Small intestine (tissue), 7 donors: ENCODE measurements at regions not wholly inside any gene's neighbourhood (a gene's known extent, or its start where the extent isn't known, plus 50 kb on each side); places are given as distances from the start of the nearest gene placed in this dataset.
A peak's percentile ranks its signal among the peaks of the same experiment; 100 is the strongest.

ENCODE experiments used
- DNase-seq, 2 donors: peaks; one replicate each; pipeline versions ENCODE4 v3.0.0 to v3.0.0-alpha.2; 2013
- FAIRE-seq: peaks from 2 replicates; lab custom pipeline; 2012; peaks lifted over from hg19 to GRCh38; lab: Jason Lieb, UNC
- H3K27ac ChIP-seq, 3 donors: one replicate each; pipeline ENCODE4 v1.5.1; 2013; ENCODE audit warnings: low read length in 2 of 3, mild to moderate bottlenecking in 2 of 3, control low read depth in 1 of 3, inconsistent platforms in 1 of 3, low read depth in 1 of 3, moderate library complexity in 1 of 3
- H3K27me3 ChIP-seq, 3 donors: one replicate each; pipeline ENCODE4 v1.6.1; 2013; ENCODE audit warnings: low read length in 3 of 3, inconsistent platforms in 1 of 3; ENCODE audit not compliant: control insufficient read depth in 3 of 3, insufficient read depth in 3 of 3
- H3K36me3 ChIP-seq, 3 donors: one replicate each; pipeline ENCODE4 v1.6.1; 2013; ENCODE audit warnings: low read length in 3 of 3, inconsistent platforms in 1 of 3, low read depth in 1 of 3, mild to moderate bottlenecking in 1 of 3, moderate library complexity in 1 of 3; ENCODE audit not compliant: control insufficient read depth in 3 of 3, insufficient read depth in 2 of 3
- H3K4me1 ChIP-seq, 3 donors: one replicate each; pipeline ENCODE4 v1.6.1; 2013; ENCODE audit warnings: low read length in 2 of 3, inconsistent platforms in 1 of 3, low read depth in 1 of 3, mild to moderate bottlenecking in 1 of 3, moderate library complexity in 1 of 3; ENCODE audit not compliant: control insufficient read depth in 3 of 3, insufficient read depth in 2 of 3
- H3K4me3 ChIP-seq, 3 donors: one replicate each; pipeline ENCODE4 v1.5.1; 2013; ENCODE audit warnings: low read length in 3 of 3, control low read depth in 1 of 3, inconsistent platforms in 1 of 3, low read depth in 1 of 3, mild to moderate bottlenecking in 1 of 3, moderate library complexity in 1 of 3
- H3K9me3 ChIP-seq, 2 donors: one replicate each; pipeline ENCODE4 v1.6.1; 2013; ENCODE audit warnings: low read depth in 1 of 2, low read length in 1 of 2; ENCODE audit not compliant: control insufficient read depth in 2 of 2, insufficient read depth in 1 of 2
- WGBS, 3 donors: extraction: QIAGEN DNeasy Blood & Tissue Kit; methylation state at CpG; one replicate each; pipeline ENCODE4 v1.1.7; 2013; 5-methylcytosine and 5-hydroxymethylcytosine counted together
- donor health status: healthy with polysubstance abuse.
- donor health status: control.
- donor health status: control.
- donor health status: Bipolar disorder and iron deficiency.
- donor health status: healthy.

DNA sequence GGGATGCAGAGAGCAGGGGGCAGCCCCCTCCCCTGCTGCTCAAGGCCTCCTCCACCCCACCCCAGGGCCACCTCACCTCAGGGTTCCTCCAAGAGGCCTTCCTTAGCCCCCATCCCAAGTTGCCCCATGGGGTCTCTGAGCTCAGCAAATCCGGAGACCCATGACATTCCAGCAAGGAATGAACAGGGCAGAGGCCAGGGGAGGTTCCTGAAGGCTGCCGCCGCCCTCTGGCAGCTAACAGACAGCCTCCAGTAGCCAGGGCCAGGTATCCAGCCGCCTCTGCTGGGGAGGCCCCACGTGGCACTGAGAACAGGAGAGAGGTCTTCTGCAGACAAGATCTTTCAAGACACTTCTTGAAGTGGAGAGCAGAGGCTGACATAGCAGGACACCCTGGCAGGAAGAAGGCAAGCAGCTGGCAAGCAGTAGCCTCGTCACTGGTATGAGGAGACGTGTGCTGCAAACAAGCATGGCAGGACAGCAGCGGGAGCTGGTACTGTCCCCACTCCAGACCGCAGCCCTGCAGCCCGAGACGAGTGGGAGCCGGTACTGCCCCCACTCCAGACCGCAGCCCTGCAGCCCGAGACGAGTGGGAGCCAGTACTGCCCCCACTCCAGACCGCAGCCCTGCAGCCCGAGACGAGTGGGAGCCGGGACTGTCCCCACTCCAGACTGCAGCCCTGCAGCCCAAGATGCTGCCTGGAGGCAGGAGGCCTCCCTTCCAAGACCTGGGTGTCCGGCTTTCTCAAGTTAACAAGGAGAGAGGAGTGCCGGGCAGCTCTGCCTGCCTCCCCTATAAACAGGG lies 190.6 kb downstream of the IGLL1 start:
- FAIRE-seq (no peak), DNase-seq (peak in 1 of 2 donors; percentile 29)
- Histone ChIP-seq H3K27ac (no peak overlapping the region), H3K36me3 (no peaks in the 10 kb centered on the region), H3K9me3 (no peaks in the 10 kb centered on the region), H3K27me3 (no peaks in the 10 kb centered on the region), H3K4me1 (no peaks in the 10 kb centered on the region), H3K4me3 (no peak overlapping the region)
- WGBS, 3 donors, result 53 to 67% (median 58%) methylated on average over 21 of the region's 21 CpGs

DNA sequence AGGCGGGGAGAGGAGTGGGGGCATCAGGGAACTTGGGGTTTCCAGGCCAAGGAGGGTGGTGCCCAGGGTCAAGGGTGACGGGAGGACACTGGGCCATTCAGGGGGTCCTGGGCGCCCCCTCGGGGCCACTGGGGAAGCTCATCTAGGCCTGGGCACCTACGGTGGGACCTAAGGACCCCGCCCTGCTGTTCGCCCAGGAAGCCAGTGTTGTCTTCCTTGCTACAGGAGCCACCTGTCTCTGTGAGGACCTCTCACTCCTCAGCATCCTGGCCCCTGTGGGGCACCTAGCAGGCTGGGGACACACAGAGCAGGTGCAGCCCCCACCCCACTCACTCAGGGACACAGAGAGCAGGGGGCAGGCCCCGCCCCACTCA lies 191.6 kb downstream of the IGLL1 start:
- H3K27ac ChIP-seq, result no peak overlapping the region
- H3K27me3 ChIP-seq, result no peaks in the 10 kb centered on the region
- H3K36me3 ChIP-seq, result no peaks in the 10 kb centered on the region
- H3K4me3 ChIP-seq, result no peak overlapping the region
- H3K9me3 ChIP-seq, result no peaks in the 10 kb centered on the region
- WGBS, 3 donors, result 48 to 79% (median 61%) methylated on average over 8 of the region's 8 CpGs
- FAIRE-seq (no peak), DNase-seq (no peak)
- H3K4me1 ChIP-seq, result no peaks in the 10 kb centered on the region

DNA sequence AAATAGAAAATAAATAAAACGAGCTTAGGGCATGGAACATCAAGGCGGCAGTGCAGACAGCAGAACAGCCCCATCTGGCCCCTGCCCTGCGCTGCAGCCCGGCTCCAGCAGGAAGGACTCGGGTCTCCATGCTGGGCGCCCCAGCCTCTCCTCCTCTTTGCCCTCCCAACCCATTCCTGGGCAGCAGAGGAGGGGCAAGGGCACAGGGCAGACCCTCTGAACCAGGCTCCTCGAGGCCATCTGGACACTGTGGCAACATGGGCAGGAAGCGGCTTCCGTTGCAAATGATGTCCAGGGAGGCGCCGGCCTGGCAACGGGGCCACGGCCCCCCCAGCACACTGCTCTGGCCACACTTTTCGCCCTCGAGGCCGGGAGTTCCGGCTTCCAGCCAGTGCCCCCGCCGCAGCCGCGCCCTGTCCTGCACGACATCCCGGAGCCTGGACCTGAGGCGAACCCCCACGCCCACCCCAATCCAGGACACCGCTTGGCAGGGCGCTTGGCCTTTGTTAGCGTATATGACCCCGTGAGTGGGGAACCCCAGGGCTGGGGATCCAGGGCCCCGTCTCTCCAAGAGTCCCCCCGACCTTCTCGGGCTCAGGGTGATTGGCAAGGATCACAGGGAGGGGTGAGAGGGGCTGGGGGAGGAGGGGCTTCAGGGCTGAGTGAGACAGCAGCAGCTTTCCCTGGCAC lies 192.1 kb downstream of the IGLL1 start:
- Histone ChIP-seq H3K36me3 (no peaks in the 10 kb centered on the region), H3K27ac (no peak overlapping the region), H3K27me3 (no peaks in the 10 kb centered on the region), H3K9me3 (no peaks in the 10 kb centered on the region), H3K4me3 (no peak overlapping the region), H3K4me1 (no peaks in the 10 kb centered on the region)
- DNase-seq (no peak), FAIRE-seq (no peak)
- WGBS, 3 donors, result 57 to 76% (median 70%) methylated on average over 30 to 32 of the region's 32 CpGs

DNA sequence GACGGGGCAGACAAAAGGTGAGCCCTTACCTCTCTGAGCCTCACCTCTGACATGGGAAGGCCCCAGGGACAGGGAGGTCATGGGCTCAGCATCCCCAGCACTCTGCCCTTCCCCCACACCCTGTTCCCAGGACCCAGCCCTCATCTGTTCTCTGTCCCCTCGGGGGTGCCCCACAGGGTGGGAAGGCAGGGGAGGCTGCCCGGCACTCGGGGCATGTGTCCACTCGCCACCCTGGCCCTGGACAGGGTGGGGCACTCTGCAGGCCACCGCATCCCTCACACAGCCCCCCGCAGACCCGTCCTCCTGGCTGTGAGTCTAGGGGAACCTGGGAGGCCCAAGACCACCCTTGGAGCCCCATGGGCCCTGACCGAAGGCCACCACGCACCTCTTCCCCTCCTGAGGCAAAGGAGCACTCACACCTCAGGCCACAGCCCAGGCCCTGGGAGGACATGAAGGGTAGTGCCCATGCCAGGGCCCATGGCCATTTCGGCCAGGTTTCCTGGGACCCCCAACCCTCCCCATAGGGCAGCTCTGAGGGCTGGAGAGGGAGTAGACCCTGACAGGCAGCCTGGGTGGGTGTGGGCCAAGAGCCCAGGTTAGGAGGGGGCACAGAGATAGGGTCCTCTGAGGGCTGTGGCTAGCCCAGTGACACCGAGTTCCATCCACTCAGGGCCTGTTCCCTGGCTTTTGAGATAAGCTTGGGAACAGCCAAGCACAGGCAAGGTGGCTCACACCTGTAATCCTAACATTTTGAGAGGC lies 193.1 kb downstream of the IGLL1 start:
- H3K36me3 ChIP-seq, result no peaks in the 10 kb centered on the region
- 80 to 91% (median 88%) methylated on average over 12 of the region's 12 CpGs for WGBS, 3 donors
- no peaks in the 10 kb centered on the region for H3K9me3 ChIP-seq
- no peak for FAIRE-seq
- no peaks in the 10 kb centered on the region for H3K4me1 ChIP-seq
- no peak for DNase-seq
- no peak overlapping the region for H3K4me3 ChIP-seq
- H3K27me3 ChIP-seq, result no peaks in the 10 kb centered on the region
- H3K27ac ChIP-seq, result no peak overlapping the region

DNA sequence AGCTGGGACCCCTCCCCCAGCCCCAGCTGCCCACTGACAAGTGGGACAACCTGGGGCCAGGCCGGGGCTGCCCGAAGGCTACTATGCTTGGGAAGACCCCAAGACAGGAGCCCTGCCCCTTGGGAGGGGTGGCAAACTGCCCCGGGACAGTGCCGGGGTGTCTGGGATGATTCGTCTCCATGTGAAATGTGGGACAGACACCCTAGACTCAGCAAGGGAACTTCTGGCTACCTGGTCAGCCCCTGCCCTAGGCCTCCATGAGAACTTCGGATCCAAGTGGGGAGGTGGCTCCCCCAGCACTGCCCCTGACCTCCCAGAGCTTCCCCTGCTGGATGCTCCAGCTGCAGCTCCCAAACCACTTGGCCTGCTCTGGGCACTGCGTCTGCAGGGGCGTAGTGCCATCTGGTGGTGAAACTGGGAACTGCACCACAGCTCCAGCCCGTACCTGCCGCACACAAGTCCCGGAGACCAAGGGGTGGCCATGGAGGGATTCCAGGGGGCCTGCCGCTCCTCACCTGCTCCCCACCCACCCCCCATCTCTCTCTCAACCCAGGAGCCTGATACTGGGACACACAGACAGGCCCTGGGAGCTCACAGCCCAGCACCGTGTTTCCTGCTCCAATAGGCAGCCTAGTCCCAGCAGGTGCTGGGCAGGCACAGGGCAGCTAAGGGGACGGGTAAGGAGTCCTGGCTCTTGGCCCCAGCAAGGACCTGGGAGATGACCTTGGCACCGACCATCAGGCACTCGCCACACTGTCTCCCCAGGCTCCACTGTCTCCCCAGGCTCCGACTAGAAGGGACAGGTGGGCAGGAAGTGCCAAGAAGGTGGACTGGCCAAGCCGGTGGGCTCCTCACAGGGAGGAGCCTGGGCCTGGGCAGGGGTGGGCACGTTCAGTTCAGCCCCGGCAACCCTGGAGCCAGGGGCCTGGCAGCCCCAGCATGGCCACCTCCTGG lies 194.1 kb downstream of the IGLL1 start:
- no peak overlapping the region for H3K4me3 ChIP-seq
- H3K36me3 ChIP-seq, result no peaks in the 10 kb centered on the region
- FAIRE-seq (no peak), DNase-seq (peak; percentile 67 to 88)
- H3K27ac ChIP-seq, result no peak overlapping the region
- no peaks in the 10 kb centered on the region for H3K9me3 ChIP-seq
- H3K27me3 ChIP-seq, result no peaks in the 10 kb centered on the region
- H3K4me1 ChIP-seq, result no peaks in the 10 kb centered on the region
- WGBS, 3 donors, result 28 to 34% (median 29%) methylated on average over 18 to 20 of the region's 20 CpGs

DNA sequence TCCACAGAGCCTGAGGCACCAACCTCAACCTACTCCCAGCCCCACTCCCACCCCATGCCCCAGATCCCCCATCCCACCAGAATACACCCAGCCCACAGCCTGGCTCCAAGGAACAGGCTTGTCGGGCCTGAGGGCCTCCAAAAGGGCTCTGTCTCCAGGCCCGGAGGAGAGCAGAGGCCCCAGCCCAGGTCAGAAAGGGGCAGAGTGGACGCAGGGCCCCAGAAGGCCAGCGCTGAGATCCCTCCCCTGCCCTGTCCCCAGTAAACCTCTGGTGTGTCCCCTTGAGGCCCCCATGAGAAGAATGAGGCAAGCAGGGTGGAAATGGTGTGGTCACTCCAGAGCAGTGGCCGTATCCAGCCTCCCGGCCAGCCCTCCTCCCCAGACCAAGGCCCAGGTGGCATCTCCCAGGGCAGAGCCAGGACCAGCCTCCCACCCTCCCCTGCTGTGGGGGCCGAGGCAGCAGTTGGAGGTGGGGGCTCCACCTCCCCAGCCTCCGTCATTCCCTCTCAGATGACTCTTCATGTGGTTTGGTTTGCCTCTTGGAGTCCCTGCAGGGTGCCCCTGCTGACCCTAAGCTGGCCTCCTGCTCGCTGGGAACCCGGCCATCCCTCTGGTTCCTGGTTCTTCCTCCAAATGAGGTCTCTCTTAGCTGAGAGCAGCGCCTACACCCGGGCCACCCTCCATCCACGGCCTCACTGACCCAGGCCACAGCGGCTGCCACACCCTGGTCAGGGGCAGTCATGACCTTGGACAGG lies 195.0 kb downstream of the IGLL1 start:
- Histone ChIP-seq H3K9me3 (no peaks in the 10 kb centered on the region), H3K4me3 (no peak overlapping the region), H3K27me3 (no peaks in the 10 kb centered on the region), H3K4me1 (no peaks in the 10 kb centered on the region), H3K27ac (no peak overlapping the region), H3K36me3 (no peaks in the 10 kb centered on the region)
- DNase-seq (no peak), FAIRE-seq (no peak)
- 60 to 72% (median 67%) methylated on average over 13 to 14 of the region's 14 CpGs for WGBS, 3 donors

DNA sequence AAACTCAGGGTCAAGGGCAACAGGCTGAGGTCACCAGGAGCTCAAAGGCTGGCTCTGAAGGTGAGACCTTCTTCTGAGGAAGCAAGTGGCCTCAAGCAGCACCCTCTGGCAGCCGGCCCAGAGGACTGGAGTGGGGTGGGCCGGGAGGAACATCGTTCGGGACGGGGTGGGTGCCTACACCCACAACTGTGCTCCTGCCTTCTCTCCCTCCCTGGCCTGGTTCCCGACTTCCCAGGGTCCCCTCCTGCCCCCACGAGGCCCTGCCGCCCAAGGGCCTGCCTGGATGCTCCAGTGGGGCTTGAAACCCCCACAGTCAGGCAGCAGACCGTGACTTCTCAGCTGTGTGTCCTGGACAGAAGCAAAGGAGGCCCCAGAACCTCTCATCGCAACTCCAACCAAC lies 195.7 kb downstream of the IGLL1 start:
- Histone ChIP-seq H3K9me3 (no peaks in the 10 kb centered on the region), H3K4me1 (no peaks in the 10 kb centered on the region), H3K4me3 (no peak overlapping the region), H3K36me3 (no peaks in the 10 kb centered on the region), H3K27ac (no peak overlapping the region), H3K27me3 (no peaks in the 10 kb centered on the region)
- WGBS, 3 donors, result 61 to 65% (median 63%) methylated on average over 9 to 10 of the region's 10 CpGs
- DNase-seq (no peak), FAIRE-seq (no peak)
